SH-SY5Y (cell line): ENCODE measurements at regions not wholly inside any gene's neighbourhood (a gene's known extent, or its start where the extent isn't known, plus 50 kb on each side); places are given as distances from the start of the nearest gene placed in this dataset.
A peak's percentile ranks its signal among the peaks of the same experiment; 100 is the strongest.

ENCODE experiments used
- GATA2 ChIP-seq: IDR thresholded peaks from 2 replicates; pipeline ENCODE4 v1.6.1; 2011; ENCODE audit warnings: mild to moderate bottlenecking, low read depth, low read length
- GATA3 ChIP-seq: IDR thresholded peaks from 2 replicates; pipeline ENCODE4 v1.6.1; 2011; ENCODE audit warnings: low read depth, mild to moderate bottlenecking, low read length, moderate library complexity

DNA sequence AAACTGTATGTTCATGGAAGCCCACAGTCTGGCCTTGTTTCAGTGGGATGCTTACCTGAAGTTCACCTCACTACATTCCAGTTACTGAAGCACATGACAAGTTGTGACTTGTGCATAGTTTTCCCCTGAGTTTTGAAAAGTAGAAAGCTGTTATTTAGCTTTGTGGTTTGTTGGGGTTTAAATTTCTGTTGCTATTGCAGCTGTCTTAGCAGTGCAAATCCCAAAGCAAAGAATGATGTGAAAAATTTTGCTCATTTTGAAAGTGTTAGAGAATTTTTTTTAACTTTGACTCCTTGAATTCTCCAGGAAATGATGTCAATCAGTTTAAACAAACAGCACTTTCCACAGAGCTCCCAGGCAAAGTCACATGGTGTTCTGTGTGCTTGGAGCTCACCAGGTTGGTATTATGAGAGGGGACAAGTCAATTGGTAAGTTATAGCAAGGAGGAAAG lies 268.4 kb downstream of the ADGRG6 start:
- TF ChIP-seq GATA3: no peak
- TF ChIP-seq GATA2: no peak

DNA sequence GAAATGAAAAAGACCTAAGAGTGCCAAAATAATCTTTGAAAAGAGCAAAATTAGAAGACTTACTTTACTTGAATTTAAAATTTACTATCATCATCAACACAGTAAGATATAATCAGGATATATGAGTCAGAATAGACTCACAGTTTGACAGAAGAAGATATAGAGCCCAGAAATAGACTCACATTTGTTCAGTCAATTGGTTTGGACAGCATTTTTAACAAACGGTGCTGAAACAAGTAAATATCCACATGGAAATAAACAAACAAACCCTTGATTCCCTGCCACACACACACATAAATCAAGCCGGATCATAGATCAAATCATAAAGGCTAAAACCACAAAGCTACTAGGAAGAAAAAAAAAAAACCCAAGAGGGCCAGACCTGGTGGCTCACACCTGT lies 291.1 kb downstream of the ADGRG6 start:
- TF ChIP-seq GATA3 (no peak), GATA2 (no peak)

DNA sequence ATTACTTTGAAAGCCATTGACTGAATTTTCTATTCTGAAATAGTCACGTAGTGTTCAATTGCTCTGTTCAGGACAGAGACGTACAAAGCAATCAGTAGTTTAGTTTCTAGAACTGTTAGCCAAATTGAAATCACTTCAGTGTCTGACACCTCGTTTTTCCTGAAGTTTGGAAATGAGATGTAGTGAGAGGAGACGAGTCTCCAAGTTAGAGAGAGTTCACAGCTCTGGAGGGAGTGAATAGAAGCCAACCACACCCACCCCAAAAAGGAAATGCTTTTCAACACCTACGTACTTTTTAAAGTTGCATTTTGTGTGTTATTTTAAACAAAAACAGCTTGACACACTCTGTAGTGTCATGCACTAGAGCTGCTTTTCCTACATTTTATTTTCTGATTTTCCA lies 296.0 kb downstream of the ADGRG6 start:
- no peak for TF ChIP-seq GATA2

DNA sequence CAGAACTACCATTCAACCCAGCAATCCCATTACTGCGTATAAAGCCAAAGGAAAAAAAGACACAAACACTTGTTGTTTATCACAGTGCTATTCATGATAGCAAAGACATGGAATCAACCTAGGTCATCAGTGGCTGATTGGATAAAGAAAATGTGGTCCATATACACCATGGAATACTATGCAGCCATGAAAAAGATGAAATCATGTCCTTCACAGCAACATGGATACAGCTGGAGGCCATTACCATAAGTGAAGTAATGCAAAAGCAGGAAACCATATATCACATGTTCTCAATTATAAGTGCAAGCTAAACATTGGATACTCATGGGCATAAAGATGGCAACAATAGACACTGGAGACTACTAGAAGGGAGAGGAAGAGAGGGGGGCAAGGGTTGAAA lies 299.6 kb downstream of the ADGRG6 start:
- no peak for TF ChIP-seq GATA3

DNA sequence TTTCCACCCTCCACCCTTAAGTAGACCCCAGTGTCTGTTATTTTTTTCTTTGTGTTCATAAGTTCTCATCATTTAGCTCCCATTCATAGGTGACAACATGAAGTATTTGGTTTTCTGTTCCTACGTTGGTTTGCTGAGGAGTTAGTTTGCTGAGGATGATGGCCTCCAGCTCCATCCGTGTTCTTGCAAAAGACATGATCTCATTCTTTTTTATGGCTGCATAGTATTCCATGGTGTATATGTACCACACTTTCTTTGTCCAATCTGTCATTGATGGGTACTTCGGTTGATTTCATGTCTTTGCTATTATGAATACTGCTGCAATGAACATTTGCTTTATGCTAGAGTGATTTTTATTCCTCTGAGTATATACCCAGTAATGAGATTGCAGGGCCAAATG lies 301.2 kb downstream of the ADGRG6 start:
- TF ChIP-seq GATA2: no peak
- no peak for TF ChIP-seq GATA3

DNA sequence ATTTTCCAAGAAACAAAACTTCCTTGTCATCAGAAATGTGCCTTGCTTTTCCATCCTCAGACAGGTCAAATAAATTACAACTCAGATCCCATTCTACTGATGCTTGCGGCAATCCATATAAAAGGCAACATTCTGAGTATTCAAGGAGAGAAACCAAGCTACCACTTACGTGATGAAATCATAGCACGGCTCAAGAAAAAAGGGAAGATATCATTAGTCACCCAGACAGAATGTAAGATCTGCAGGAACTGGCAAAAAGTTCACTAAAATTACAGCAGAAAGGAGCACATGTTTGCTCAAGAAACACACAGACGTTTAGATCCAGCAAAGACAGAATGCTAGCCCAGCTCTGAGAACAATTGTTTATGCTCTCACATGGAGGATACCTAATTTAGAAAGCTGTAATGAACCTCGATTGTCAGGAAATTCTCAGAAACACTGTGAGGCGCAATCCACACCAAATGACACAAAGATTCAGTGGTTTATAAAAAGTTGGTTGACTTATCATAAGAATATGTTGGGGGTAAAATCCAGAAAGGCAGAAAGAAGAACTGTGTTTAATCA lies 304.2 kb downstream of the ADGRG6 start:
- TF ChIP-seq GATA2: no peak
- no peak for TF ChIP-seq GATA3

DNA sequence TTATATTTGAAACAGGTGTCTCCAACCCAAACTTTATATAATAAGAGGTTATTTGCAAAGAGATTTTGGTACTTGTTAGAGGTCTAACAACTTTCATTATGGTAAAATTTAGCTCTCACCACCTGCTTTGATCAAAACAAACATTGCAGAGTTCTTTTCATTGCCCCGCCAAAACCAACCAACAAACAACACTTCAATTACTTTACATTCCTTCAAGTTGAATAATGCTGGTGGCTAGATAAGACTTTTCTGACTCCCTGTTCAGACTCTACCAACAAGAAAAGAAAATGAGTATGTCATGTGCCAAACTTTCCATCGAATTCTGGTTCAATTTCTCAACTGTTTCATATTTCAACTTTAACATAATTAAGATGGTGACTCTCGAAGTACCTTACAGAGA lies 311.1 kb downstream of the ADGRG6 start:
- TF ChIP-seq GATA3: no peak
- TF ChIP-seq GATA2: no peak

DNA sequence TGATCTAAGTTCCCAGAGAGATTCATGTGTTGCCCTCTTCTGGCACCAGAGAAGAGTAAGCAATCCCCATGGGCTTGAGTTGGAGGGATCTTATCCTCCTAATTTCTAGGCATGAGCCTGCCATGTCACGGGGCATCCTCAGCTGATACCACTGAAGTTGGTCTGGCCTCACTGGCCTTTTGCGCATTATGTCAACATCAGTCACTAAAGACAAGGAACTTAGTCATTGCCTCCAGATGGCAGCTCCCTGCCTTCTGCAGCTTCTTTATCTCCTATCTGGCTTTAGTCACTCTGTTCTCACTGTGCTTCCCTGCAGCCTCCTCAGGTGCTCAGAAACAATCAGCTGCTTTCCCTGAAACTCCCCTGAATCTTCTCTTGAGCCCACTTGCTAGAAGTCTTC lies 312.2 kb downstream of the ADGRG6 start:
- no peak for TF ChIP-seq GATA3
- TF ChIP-seq GATA2: no peak

DNA sequence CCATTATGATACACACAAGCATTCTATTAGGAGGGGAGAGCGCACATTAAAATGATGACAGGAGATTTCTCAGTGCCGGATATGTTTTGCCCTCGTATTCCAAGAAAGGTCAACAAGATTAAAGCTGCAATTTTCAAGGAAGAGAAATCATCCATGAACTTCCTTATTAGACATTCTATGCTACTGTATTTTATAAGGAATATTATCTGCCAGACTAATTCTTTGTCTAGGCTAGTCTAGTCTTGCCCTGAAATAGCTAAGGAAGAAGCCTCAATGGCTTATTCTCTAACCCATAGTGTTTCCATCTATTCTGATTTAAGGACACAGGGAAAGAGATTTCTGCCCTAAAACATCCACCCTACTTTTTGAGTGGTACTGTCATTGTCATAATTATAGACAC lies 315.4 kb downstream of the ADGRG6 start:
- TF ChIP-seq GATA2 (no peak), GATA3 (no peak)

DNA sequence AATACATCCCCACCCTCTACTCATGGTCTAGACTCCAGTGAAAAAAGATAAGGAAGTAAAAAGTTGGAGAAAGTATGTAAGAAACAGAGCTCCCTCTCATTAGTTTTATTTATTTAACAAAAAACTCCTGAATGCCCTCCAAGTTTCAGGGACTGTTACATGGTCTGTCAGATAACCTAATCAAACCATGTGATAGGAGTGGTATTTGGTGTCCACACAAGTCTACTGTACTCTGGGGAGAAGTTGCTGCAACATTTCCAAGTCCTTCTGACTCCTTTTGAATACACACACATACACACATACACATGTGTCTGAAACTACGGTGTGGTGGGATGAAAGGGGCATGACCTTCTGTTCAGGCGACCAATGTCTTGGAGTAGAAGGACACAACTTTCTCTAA lies 320.0 kb downstream of the ADGRG6 start:
- TF ChIP-seq GATA3: no peak
- TF ChIP-seq GATA2: no peak

DNA sequence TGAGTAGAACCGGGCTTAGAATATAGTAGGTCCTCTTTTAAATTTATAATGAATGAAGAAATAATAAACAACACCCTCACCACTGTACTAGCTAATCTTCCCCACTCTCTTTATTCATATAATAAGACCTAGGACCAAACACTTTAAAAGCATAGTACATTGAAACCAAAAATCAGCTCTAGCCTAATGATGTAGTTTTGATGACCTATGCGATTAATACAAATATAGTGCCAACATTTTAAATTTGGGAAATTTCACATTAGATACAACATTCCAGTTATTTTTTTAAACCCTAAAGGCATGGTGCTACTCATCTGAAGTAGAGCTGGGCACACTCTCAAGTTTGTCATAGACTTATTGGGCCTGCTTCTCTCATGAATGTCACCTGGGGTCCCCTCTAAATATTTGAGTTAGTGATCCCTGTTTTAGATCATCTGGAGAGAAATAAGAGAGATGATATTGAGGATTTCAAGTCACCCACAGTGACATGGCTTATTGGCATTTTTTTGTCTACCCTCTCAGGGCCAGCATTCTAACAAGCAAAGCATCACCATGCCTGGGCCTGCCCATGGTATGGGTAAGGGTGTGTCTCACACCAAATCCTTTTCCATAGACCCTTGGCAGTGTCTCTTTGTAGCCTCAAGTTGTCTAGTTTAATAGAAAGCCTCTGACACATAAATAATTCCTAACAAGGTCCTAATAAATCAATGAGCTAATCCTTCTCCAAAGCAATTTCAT lies 319.8 kb downstream of the HIVEP2 start:
- TF ChIP-seq GATA2: no peak
- TF ChIP-seq GATA3: no peak

DNA sequence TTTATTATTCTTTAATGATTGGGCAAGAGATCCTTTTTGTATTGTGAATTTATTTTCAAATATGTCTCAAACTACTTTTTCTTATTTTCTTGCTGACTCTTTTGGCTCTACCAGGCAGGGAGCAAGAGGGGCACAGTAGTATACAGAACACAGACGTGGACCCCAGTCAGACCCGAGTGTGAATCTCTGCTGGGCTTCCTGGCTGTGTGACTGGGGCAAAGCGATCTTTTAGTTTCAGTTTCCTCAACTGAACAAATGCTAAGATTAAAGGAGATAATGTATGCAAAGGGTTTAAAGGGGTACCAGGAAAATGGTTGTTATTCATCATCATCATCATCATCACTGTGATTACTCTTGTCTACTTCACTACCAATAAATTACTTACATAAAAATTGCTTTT lies 317.5 kb downstream of the HIVEP2 start:
- TF ChIP-seq GATA2 (no peak), GATA3 (no peak)

DNA sequence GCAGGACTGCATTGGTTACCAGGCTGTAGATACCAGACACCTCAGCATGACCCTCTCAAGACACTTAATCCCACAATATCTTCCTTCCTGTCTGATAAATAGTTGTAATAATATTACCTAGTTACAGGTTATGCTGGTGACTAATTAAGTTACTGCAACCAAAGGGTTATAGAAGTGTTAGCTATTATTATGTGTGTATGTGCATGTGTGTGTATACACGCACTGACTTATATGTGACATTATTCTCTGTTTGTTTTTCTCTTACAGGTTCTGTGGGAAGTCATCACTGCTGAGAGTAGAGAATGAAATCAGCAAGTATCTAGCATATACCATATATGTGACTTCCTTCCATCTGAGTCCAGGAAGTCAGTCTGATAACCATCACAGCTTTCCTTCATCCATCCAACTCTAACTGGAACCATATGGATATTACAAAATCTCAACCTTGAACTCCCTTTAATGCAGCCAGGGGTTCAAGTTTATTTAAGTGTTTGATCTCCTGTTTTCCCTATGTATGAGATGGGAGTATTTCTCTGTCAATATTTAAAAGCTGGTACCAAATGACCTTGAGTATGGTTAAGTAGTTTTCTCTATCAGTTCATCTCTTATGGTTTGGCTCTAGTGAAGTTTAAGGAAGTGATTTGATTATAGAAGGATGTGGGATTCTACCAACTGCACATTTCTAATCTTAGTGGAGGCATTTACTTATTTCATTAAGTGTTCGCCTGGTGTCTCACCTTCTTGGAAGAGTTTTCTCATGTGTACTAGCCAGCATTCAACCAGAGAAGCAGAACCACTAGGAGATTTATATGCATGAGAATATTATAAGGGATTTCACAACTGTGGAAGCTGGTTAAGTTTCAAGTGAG lies 313.2 kb downstream of the HIVEP2 start:
- peak; percentile 69 for TF ChIP-seq GATA3
- TF ChIP-seq GATA2: peak; percentile 43; the same call in 1 of the 2 replicates

DNA sequence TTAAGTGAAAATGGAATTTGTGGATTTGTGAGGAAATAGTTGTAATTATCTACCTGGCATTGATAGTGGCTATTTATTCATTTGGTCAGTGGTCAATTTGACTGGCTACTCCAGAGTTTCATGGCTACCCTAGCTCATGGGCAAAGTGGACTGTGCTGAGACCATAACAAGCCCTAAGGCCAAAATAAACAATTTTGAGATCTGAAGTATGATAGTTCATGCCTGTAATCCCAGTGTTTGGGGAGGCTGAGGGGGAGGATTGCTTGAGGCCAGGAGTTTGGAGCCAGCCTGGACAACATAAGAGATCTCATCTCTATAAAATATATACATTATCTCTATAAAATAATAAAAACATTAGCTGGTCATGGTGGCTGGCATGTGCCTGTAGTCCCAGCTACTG lies 311.7 kb downstream of the HIVEP2 start:
- no peak for TF ChIP-seq GATA3
- no peak for TF ChIP-seq GATA2

DNA sequence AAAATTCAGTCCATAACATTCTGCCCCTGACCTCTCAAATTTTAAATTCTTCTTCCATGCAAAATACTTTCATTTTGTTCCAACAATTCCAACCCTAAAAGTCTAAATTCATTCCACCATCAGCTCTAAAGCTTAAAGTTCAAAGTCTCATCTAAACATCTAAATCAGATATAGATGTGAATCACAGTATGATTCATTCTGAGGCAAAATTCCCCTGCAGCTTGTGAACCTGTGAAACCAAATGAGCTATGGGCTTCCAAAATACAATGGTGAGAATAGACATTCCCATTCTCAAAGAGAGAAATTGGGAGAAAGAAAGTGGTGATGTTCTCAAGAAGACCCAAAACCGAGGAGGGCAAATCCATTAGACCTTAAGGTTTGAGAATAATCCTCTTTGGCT lies 309.8 kb downstream of the HIVEP2 start:
- TF ChIP-seq GATA3: no peak

DNA sequence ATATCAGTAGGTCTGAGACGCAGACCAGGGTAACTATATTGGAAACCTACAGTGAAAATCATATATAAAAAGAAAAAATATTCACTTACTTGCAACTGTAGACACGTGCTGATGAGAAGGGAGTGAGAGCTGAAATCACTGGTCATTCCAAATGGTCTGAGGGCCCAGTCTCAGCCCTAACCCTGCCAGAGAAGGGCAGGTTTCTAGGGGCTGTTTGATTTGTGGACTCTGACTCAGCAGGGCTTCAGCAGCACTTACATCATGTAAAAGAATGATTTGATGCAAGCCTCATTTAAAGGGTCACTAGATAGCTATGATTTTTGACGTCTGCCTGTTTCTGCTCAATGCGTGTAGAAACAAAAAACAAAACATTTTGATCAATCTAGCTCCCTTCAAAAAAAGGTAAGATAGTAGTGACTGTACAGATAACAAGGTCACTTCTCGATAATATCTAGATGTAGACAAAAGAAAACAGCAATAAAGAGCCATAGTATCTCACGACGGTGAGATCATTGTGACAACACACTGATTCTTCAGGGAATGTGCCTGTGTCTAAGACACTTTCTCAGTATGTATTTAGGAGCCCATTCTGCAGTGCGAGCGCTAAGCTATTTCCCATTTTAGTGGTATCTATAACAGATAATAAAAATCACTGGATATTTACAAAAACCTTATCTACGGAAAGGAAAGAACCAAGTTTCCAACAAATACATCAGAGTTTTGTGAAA lies 307.2 kb downstream of the HIVEP2 start:
- TF ChIP-seq GATA2 (no peak), GATA3 (no peak)
